ENCODE measurements at regions not wholly inside any gene's neighbourhood (a gene's known extent, or its start where the extent isn't known, plus 50 kb on each side); places are given as distances from the start of the nearest gene placed in this dataset.

DNA sequence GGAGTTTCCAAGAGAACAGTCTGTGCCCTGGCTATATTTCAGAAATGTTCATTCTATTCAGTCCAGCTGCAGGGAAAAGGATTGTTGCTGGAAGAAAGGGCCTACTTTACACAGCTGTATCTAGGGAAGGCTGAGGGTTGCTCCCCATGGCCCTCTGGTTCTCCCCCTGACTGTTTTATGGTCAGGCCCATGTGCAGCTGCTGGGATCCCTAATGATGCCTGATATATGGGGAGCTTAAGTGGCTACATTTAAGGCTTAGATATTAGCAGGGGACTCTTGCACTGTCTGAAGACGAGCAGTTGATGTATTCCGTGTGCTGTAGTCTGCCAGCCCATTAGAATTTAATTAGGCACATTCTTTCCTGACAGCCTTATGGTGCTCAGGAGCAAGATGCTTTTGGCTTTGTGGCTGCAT lies 72.0 kb downstream of the FAM43A start:
- CTCF ChIA-PET, result interaction anchor here (1.2 kb wide), 1 partner anchor 75 kb away, joined by 4 read pairs; no protein-coding TSS in a partner anchor
- ATAC-seq (no peak), DNase-seq (no peak)
- Histone ChIP-seq H3K27me3 (ENCODE audit: control insufficient read depth in 2 of 2, insufficient read depth in 2 of 2, low read length in 2 of 2) (no peaks in the 10 kb centered on the region), H3K4me3 (ENCODE audit: low read length) (no peak overlapping the region), H3K36me3 (ENCODE audit: control insufficient read depth in 2 of 3, insufficient read depth in 3 of 3, low read length in 3 of 3) (no peaks in the 10 kb centered on the region), H3K27ac (ENCODE audit: low read depth, low read length) (no peak overlapping the region), H3K4me1 (ENCODE audit: control insufficient read depth in 2 of 2, insufficient read depth in 2 of 2, low read length in 2 of 2) (no peaks in the 10 kb centered on the region), H3K9me3 (ENCODE audit: control insufficient read depth in 2 of 3, low read length in 3 of 3) (no peaks in the 10 kb centered on the region)
- intact Hi-C loops (cut with micrococcal nuclease), result no loop called here
- POLR2A ChIA-PET, result interaction anchor here (1.9 kb wide), 1 partner anchor 11 kb away, joined by 4 read pairs; no protein-coding TSS in a partner anchor
- no peaks in the 10 kb centered on the region for H3K36me3 Mint-ChIP-seq
- H3K4me3 Mint-ChIP-seq, result no peak overlapping the region
- H3K27me3 Mint-ChIP-seq, result peaks cover 5 to 20% (median 11%) of the 10 kb centered on the region in 5 donors
- no peaks in the 10 kb centered on the region for H3K4me1 Mint-ChIP-seq
- H3K27ac Mint-ChIP-seq, result no peak overlapping the region
- peaks cover 0 to 2% (median 0%) of the 10 kb centered on the region in 11 donors for H3K9me3 Mint-ChIP-seq

DNA sequence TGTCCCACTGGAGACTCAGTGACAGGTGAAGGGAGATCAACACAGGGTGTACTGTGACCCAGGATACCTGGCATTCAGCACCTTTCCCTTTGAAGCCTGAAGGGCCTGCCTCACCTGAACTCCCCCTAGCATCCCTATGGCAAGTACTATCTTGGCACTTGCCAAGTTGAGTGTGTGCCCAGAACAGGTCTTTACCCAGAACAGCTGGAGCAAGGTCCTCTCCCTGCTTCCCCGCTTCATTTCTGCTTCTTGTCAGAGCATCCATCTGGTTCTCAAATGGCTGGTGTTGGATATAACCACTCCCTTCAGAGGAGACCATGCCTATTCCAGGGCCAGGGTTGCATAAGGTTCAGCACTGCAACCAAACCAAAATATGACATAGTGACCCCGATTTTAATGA lies 73.0 kb downstream of the FAM43A start:
- no peaks in the 10 kb centered on the region for H3K9me3 ChIP-seq (ENCODE audit: control insufficient read depth in 2 of 3, low read length in 3 of 3)
- H3K36me3 ChIP-seq (ENCODE audit: control insufficient read depth in 2 of 3, insufficient read depth in 3 of 3, low read length in 3 of 3), result no peaks in the 10 kb centered on the region
- CTCF ChIA-PET, result interaction anchor here (0.7 to 1.2 kb wide), 2 partner anchors 67 to 76 kb away, joined by 3 to 4 read pairs; no protein-coding TSS in a partner anchor
- Mint-ChIP-seq H3K4me1 (no peaks in the 10 kb centered on the region), H3K27me3 (peaks cover 5 to 20% (median 11%) of the 10 kb centered on the region in 5 donors), H3K4me3 (no peak overlapping the region), H3K36me3 (no peaks in the 10 kb centered on the region), H3K9me3 (peaks cover 0 to 2% (median 0%) of the 10 kb centered on the region in 11 donors), H3K27ac (no peak overlapping the region)
- POLR2A ChIA-PET, result interaction anchor here (1.9 kb wide), 1 partner anchor 10 kb away, joined by 4 read pairs; no protein-coding TSS in a partner anchor
- DNase-seq, result no peak
- intact Hi-C loops (cut with micrococcal nuclease), result no loop called here
- H3K27me3 ChIP-seq (ENCODE audit: control insufficient read depth in 2 of 2, insufficient read depth in 2 of 2, low read length in 2 of 2), result no peaks in the 10 kb centered on the region
- ATAC-seq, result no peak
- H3K4me1 ChIP-seq (ENCODE audit: control insufficient read depth in 2 of 2, insufficient read depth in 2 of 2, low read length in 2 of 2), result no peaks in the 10 kb centered on the region
- no peak overlapping the region for H3K27ac ChIP-seq (ENCODE audit: low read depth, low read length)
- no peak overlapping the region for H3K4me3 ChIP-seq (ENCODE audit: low read length)

DNA sequence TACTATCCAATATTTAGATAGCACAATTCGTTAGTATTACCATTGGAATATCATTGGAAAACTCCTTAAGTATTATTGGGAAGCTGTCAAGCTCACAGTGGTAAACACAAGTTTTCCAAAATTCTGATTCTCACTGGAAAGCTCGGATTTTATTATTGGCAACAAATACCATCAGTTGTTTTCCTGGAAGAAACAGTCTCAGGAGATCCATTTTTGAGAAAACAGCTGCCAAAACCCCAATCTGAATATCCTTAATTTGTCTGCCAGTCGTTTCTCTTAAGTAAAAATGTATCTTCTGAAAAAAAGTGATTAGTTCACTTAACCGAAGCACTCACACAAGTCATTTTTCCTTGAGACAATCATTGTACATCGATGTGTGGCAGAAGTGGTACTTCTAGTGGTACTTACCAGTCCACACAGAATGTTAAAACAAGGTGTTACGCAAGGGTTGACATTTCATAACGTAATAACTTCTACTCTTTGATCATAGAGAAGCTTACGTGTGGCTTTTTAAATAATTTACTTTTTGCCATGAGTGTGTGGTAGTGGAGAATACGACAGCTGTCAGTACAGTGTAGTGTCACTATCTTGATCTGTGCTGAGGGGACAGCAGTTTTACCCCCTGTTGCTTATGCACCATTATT lies 74.9 kb downstream of the FAM43A start:
- Mint-ChIP-seq H3K9me3 (no peaks in the 10 kb centered on the region), H3K27me3 (peaks cover 5 to 20% (median 11%) of the 10 kb centered on the region in 5 donors)
- CTCF ChIA-PET, result no interaction called here

DNA sequence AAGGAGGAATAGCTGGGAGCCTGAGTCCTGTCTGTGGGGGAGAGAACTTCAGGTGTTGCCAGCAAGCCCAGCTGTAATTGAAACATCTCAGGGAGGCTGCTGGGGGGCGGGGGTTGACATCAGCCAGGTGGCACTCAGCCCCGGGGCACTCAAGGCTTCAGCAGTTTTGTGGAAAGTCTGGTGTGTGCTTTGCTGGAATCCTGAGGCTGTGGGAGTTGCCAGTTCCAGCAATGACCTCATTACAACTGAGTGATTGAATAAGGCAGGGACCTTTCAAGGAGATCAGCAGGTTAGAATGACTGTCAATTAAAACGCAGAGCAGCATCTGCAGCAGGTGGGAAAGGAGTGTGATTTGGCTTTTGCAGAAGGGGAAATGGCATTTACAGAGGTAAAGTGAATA lies 75.7 kb downstream of the FAM43A start:
- no peaks in the 10 kb centered on the region for H3K4me1 Mint-ChIP-seq
- H3K9me3 Mint-ChIP-seq, result no peaks in the 10 kb centered on the region
- Histone ChIP-seq H3K27me3 (ENCODE audit: control insufficient read depth in 2 of 2, insufficient read depth in 2 of 2, low read length in 2 of 2) (no peaks in the 10 kb centered on the region), H3K36me3 (ENCODE audit: control insufficient read depth in 2 of 3, insufficient read depth in 3 of 3, low read length in 3 of 3) (no peaks in the 10 kb centered on the region), H3K4me1 (ENCODE audit: control insufficient read depth in 2 of 2, insufficient read depth in 2 of 2, low read length in 2 of 2) (no peaks in the 10 kb centered on the region), H3K4me3 (ENCODE audit: low read length) (no peak overlapping the region), H3K27ac (ENCODE audit: low read depth, low read length) (no peak overlapping the region), H3K9me3 (ENCODE audit: control insufficient read depth in 2 of 3, low read length in 3 of 3) (no peaks in the 10 kb centered on the region)
- CTCF ChIA-PET, result no interaction called here
- no peak for DNase-seq
- no peaks in the 10 kb centered on the region for H3K36me3 Mint-ChIP-seq
- ATAC-seq, result no peak
- H3K27ac Mint-ChIP-seq, result no peak overlapping the region
- intact Hi-C loops (cut with micrococcal nuclease), result loop anchor here (10.0 kb wide), 3 partner anchors 627 to 1443 kb away; partner anchors contain the start of genes ACAP2 (in 1 of the 2) and HES1 (in 1 of the 2)
- H3K4me3 Mint-ChIP-seq, result no peak overlapping the region
- POLR2A ChIA-PET, result no interaction called here
- H3K27me3 Mint-ChIP-seq, result peaks cover 5 to 20% (median 11%) of the 10 kb centered on the region in 5 donors

More for the DNA sequence above, 74.9 kb downstream of the FAM43A start:
- no peak for DNase-seq
- H3K4me1 Mint-ChIP-seq, result no peaks in the 10 kb centered on the region
- Histone ChIP-seq H3K27ac (ENCODE audit: low read depth, low read length) (no peak overlapping the region), H3K27me3 (ENCODE audit: control insufficient read depth in 2 of 2, insufficient read depth in 2 of 2, low read length in 2 of 2) (no peaks in the 10 kb centered on the region), H3K9me3 (ENCODE audit: control insufficient read depth in 2 of 3, low read length in 3 of 3) (no peaks in the 10 kb centered on the region), H3K4me1 (ENCODE audit: control insufficient read depth in 2 of 2, insufficient read depth in 2 of 2, low read length in 2 of 2) (no peaks in the 10 kb centered on the region), H3K4me3 (ENCODE audit: low read length) (no peak overlapping the region), H3K36me3 (ENCODE audit: control insufficient read depth in 2 of 3, insufficient read depth in 3 of 3, low read length in 3 of 3) (no peaks in the 10 kb centered on the region)
- no peak overlapping the region for H3K4me3 Mint-ChIP-seq
- intact Hi-C loops (cut with micrococcal nuclease), result loop anchor here (10.0 kb wide), 3 partner anchors 626 to 1444 kb away; partner anchors contain the start of genes ACAP2 (in 1 of the 2) and HES1 (in 1 of the 2)
- H3K27ac Mint-ChIP-seq, result no peak overlapping the region
- H3K36me3 Mint-ChIP-seq, result no peaks in the 10 kb centered on the region
- POLR2A ChIA-PET, result no interaction called here
- no peak for ATAC-seq

DNA sequence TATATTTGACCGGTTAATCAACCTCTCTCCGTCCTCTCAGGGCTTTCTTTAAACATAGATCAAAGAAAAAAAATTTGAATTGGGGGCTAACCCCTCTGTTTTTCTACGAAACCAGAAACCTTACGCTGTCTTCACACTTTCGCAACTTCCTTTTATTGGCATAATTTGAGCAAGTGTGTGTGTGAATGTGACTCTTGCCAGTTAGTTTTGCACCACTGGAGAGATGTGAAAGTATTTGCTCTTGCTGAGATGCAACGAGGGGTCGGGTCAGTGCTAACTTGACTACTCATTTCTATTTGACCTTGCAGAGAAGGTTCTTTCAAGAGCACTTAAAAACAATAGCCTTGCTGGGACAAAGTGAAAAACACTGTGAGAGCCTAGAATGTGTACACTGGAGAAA lies 81.2 kb downstream of the FAM43A start:
- Histone ChIP-seq H3K27ac (ENCODE audit: low read depth, low read length) (no peak overlapping the region), H3K9me3 (ENCODE audit: control insufficient read depth in 2 of 3, low read length in 3 of 3) (no peaks in the 10 kb centered on the region), H3K36me3 (ENCODE audit: control insufficient read depth in 2 of 3, insufficient read depth in 3 of 3, low read length in 3 of 3) (no peaks in the 10 kb centered on the region), H3K4me1 (ENCODE audit: control insufficient read depth in 2 of 2, insufficient read depth in 2 of 2, low read length in 2 of 2) (peaks cover 6 to 9% of the 10 kb centered on the region in 2 donors), H3K27me3 (ENCODE audit: control insufficient read depth in 2 of 2, insufficient read depth in 2 of 2, low read length in 2 of 2) (no peaks in the 10 kb centered on the region), H3K4me3 (ENCODE audit: low read length) (no peak overlapping the region)
- Mint-ChIP-seq H3K27me3 (peaks cover 0 to 19% (median 0%) of the 10 kb centered on the region in 5 donors), H3K4me1 (peaks cover 8 to 35% (median 23%) of the 10 kb centered on the region in 7 donors), H3K4me3 (peak overlapping the region in 1 of 10 donors; percentile 56), H3K36me3 (no peaks in the 10 kb centered on the region), H3K9me3 (no peaks in the 10 kb centered on the region), H3K27ac (peak overlapping the region in 2 of 9 donors; percentile 49 to 65)
- DNase-seq (no peak), ATAC-seq (no peak)
- intact Hi-C loops (cut with micrococcal nuclease), result loop anchor here (10.0 kb wide), 3 partner anchors 632 to 1438 kb away; partner anchors contain the start of genes ACAP2 (in 1 of the 2) and HES1 (in 1 of the 2)
- POLR2A ChIA-PET, result no interaction called here
- CTCF ChIA-PET, result no interaction called here

DNA sequence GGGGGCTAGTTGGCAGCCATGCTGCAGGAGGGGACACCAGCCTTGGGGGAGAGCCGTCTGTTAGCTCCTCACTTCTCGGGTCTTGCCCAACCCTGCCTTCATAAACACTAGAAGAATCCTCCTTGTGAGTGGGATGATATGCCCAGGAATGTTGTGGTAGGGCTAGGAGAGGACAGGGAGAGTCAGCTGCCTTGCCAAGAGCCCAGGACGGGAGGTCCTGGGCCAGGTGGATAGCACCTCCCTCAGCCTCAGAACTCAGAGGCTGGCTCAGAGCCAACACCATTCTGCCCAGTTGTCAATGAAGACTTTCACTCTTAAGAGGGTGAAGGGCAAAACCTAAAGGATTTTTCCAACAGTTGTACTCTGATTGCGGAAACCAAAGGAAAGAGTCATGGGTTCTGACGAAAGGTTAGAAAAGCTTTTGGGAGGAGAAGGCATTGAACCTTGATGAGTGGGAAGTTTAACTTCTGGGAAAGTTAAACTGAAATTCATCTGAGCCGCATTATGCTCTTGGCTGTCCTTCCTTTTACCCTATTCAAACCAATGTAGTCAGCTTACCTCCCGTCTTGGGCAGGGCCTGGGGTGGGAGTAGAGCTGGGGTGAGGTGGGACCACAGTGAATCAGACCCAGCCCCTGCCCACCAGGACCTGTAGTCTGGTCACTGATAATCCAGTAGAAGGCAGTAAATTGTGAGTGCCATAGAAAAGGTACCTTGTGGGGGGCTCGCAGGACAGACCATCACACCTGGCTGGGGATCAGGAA lies 81.9 kb downstream of the FAM43A start:
- peaks cover 6 to 9% of the 10 kb centered on the region in 2 donors for H3K4me1 ChIP-seq (ENCODE audit: control insufficient read depth in 2 of 2, insufficient read depth in 2 of 2, low read length in 2 of 2)
- no peak for ATAC-seq
- no peak overlapping the region for H3K4me3 ChIP-seq (ENCODE audit: low read length)
- H3K27ac ChIP-seq (ENCODE audit: low read depth, low read length), result no peak overlapping the region
- Mint-ChIP-seq H3K4me3 (peak overlapping the region in 2 of 10 donors; percentile 56 to 89), H3K27me3 (peaks cover 0 to 19% (median 0%) of the 10 kb centered on the region in 5 donors), H3K36me3 (no peaks in the 10 kb centered on the region), H3K9me3 (no peaks in the 10 kb centered on the region), H3K27ac (peak overlapping the region in 6 of 9 donors; percentile 10 to 98 (median 90)), H3K4me1 (peaks cover 8 to 35% (median 23%) of the 10 kb centered on the region in 7 donors)
- no peaks in the 10 kb centered on the region for H3K36me3 ChIP-seq (ENCODE audit: control insufficient read depth in 2 of 3, insufficient read depth in 3 of 3, low read length in 3 of 3)
- H3K9me3 ChIP-seq (ENCODE audit: control insufficient read depth in 2 of 3, low read length in 3 of 3), result no peaks in the 10 kb centered on the region
- POLR2A ChIA-PET, result interaction anchor here (0.6 kb wide), 1 partner anchor 61 kb away, joined by 3 read pairs; no protein-coding TSS in a partner anchor
- CTCF ChIA-PET, result no interaction called here
- no peak for DNase-seq
- no peaks in the 10 kb centered on the region for H3K27me3 ChIP-seq (ENCODE audit: control insufficient read depth in 2 of 2, insufficient read depth in 2 of 2, low read length in 2 of 2)
- intact Hi-C loops (cut with micrococcal nuclease), result loop anchor here (2.0 to 10.0 kb wide), 6 partner anchors 281 to 1437 kb away; partner anchors contain the start of genes ACAP2 (in 1 of the 2), ATP13A3 (in 1 of the 2) and HES1 (in 1 of the 2)

Data from naive thymus-derived CD4-positive, alpha-beta T cell (primary cell).